SJSA1 (cell line): ENCODE measurements at regions not wholly inside any gene's neighbourhood (a gene's known extent, or its start where the extent isn't known, plus 50 kb on each side); places are given as distances from the start of the nearest gene placed in this dataset.

Experiments used
- DNase-seq, 2 experiments: peaks; one replicate each; pipeline ENCODE4 v3.0.0-alpha.2; 2015 to 2020; ENCODE audit warnings: low spot score in 2 of 2, low read depth in 1 of 2
- H3K27ac ChIP-seq: fragments of 250-450 bp; sonication (Bioruptor Pico); 2 replicates; pipeline ENCODE4 v1.5.1; 2020; ENCODE audit warnings: mild to moderate bottlenecking, moderate library complexity
- H3K27me3 ChIP-seq: fragments of 250-450 bp; sonication (Bioruptor Pico); replicated peaks from 2 replicates; pipeline ENCODE4 v1.5.1; 2020; ENCODE audit warnings: mild to moderate bottlenecking, moderate library complexity
- H3K36me3 ChIP-seq: fragments of 250-450 bp; sonication (Bioruptor Pico); 2 replicates; pipeline ENCODE4 v1.5.1; 2020; ENCODE audit warnings: mild to moderate bottlenecking
- H3K4me1 ChIP-seq: fragments of 250-450 bp; sonication (Bioruptor Pico); replicated peaks from 2 replicates; pipeline ENCODE4 v1.6.1; 2021; ENCODE audit warnings: mild to moderate bottlenecking
- H3K4me3 ChIP-seq: fragments of 250-450 bp; sonication (Bioruptor Pico); 2 replicates; pipeline ENCODE4 v1.5.1; 2020; ENCODE audit warnings: mild to moderate bottlenecking
- H3K9me3 ChIP-seq: fragments of 250-450 bp; sonication (Bioruptor Pico); replicated peaks from 2 replicates; pipeline ENCODE4 v1.5.1; 2020; ENCODE audit warnings: mild to moderate bottlenecking

DNA sequence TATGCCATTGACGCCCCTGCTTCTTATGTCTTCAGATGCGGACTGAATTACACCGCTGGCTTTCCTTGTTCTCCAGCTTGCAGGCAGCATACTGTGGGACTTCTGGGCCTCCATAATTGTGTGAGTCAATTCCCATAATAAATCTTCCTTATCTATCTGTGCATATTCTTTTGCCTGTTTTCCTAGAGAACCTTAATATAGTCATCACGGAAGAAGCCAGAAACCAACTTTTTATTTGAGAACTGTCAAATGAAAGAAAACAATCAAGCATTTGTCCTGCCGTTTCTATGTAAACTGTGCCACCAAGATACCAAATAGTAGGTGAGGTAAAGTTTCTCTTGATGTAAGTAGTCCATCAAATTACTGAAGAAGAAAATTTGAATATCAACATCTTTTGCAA is 51.8 kb upstream of the B3GALNT1 start:
- H3K4me1 ChIP-seq, result no peaks in the 10 kb centered on the region; the same call in 1 of the 2 replicates
- no peak for DNase-seq
- H3K9me3 ChIP-seq, result no peaks in the 10 kb centered on the region
- H3K27me3 ChIP-seq, result no peaks in the 10 kb centered on the region
- H3K27ac ChIP-seq, result no peak overlapping the region
- no peaks in the 10 kb centered on the region for H3K36me3 ChIP-seq
- no peak overlapping the region for H3K4me3 ChIP-seq

DNA sequence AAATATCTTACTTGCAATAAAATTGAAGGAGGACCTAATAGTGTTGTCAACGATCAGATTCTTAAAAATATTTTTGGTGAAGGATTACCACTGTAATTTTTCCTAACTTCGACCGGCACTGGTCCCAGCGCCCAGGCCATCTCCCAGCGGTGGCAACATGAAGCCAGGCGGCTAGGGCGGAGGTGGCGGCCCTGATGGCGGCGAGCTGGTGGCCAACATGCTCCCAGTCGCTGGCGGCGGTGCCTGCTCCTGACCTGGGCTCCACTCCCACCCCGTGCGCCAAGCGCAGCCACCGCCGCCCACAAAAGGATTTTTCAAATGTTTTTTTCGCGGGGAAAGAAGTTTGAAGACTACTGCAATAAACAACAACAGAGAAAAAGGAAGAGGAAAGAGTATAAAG is 56.5 kb upstream of the B3GALNT1 start:
- Histone ChIP-seq H3K36me3 (no peaks in the 10 kb centered on the region), H3K4me3 (no peak overlapping the region), H3K27ac (no peak overlapping the region), H3K27me3 (no peaks in the 10 kb centered on the region), H3K4me1 (peaks cover 16% of the 10 kb centered on the region), H3K9me3 (peaks cover 8% of the 10 kb centered on the region)
- no peak for DNase-seq

DNA sequence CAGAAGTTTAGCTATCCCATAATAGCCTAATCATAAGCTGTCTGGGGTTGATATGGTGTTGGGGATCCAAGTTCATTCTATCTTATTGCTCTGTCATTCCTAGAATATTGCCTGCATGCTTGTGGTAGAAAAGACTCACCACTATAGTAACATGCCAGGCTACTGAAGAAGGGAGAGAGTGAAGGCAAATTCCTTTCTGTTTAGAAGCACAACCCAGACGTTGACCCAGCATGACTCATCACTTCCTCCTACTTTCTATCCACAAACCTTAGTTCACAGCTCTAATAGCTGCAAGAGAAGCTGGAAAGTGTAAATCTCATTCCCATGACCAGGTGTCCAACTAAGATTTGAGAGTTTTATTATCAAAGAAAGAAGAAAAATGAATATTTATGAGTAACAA is 57.8 kb upstream of the NMD3 start:
- Histone ChIP-seq H3K36me3 (no peaks in the 10 kb centered on the region), H3K27ac (peak overlapping the region; percentile 69), H3K27me3 (no peaks in the 10 kb centered on the region), H3K9me3 (peaks cover 8% of the 10 kb centered on the region), H3K4me1 (peaks cover 16% of the 10 kb centered on the region), H3K4me3 (no peak overlapping the region)
- DNase-seq, result peak; percentile 73 to 83

DNA sequence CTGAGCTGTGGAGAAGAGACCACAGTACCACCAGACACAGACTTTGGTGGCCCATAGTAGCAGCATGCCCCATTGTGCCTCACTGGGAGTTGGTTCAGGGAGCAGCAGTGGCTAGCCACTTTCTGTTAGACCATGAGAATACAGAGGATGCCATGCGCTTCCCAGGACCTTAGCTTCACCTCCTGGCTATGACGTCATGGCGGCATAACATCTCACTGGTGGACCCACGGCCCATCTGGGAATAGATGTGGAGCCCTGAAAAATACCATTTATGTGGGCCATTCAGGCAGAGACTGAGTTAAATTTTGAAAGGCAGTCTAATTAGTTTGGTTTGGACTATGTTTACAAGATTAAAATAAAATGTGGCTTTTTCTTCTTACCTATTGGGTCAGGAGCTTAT is 55.1 kb upstream of the NMD3 start:
- no peaks in the 10 kb centered on the region for H3K27me3 ChIP-seq
- H3K27ac ChIP-seq, result no peak overlapping the region
- peaks cover 8% of the 10 kb centered on the region for H3K9me3 ChIP-seq
- H3K36me3 ChIP-seq, result no peaks in the 10 kb centered on the region
- peaks cover 21% of the 10 kb centered on the region for H3K4me1 ChIP-seq
- no peak overlapping the region for H3K4me3 ChIP-seq
- DNase-seq, result no peak

DNA sequence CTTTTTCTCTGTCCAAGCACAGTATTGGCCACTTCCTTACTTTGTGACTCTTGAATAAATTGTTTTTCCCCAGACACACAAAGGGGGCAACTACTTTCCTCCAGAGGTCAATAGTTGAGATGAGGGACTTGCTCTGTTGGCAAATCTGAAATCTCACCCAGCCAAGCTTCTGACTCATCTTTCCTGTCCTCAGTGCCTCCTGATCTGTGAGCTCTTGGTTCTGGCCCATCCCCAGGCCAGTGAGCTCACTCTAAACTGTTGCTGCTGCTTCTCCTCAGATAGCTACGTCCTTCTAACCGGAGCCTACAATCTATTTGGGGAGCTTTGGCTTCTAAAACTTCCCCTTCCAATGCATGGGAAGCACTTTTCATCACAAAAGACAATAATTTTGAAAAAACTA is 50.0 kb upstream of the NMD3 start:
- no peak overlapping the region for H3K27ac ChIP-seq
- H3K36me3 ChIP-seq, result no peaks in the 10 kb centered on the region
- H3K4me3 ChIP-seq, result no peak overlapping the region
- DNase-seq, result peak; percentile 26 to 50
- H3K9me3 ChIP-seq, result no peaks in the 10 kb centered on the region
- H3K27me3 ChIP-seq, result no peaks in the 10 kb centered on the region
- peaks cover 6% of the 10 kb centered on the region; the same call in 1 of the 2 replicates for H3K4me1 ChIP-seq
